Left colon (tissue), 2 donors: ENCODE measurements at regions not wholly inside any gene's neighbourhood (a gene's known extent, or its start where the extent isn't known, plus 50 kb on each side); places are given as distances from the start of the nearest gene placed in this dataset.

ENCODE experiments used
- ATAC-seq: fragments of 200-7000 bp; cut with Tn5 transposase; one replicate; pipeline ENCODE4 v1.9.1; 2020; ENCODE audit warnings: mild to moderate bottlenecking, moderate library complexity
- DNase-seq, 2 donors: peaks; one replicate each; pipeline ENCODE4 v3.0.0-alpha.2; 2020
- intact Hi-C, 2 donors: fragments of 100-400 bp; cut with DNase I in 1 of 2; cut with micrococcal nuclease in 1 of 2; formaldehyde crosslinking; loops; one replicate each; pipeline versions ENCODE4 v1.11.2 to v1.14.0; 2022; cut with DNase I, micrococcal nuclease
- donor health status: DM: no; HTN: no; CAD: no.
- donor health status: DM: yes; HTN: yes; CAD: no.

- peak; percentile 70 for ATAC-seq
- intact Hi-C loops, result no loop called here
- no peak for DNase-seq
These were observed 339.3 kb downstream of the HRH4 start for GRCh38 chr18:24799720-24800119.

GRCh38 chr18:24801001-24801400 is 340.6 kb downstream of the HRH4 start:
- intact Hi-C loops, result no loop called here
- no peak for ATAC-seq

GRCh38 chr18:24802456-24802855 is 342.0 kb downstream of the HRH4 start:
- DNase-seq (peak; percentile 40 to 68), ATAC-seq (peak; percentile 85)

More at GRCh38 chr18:24801001-24801400, 340.6 kb downstream of the HRH4 start:
- no peak for DNase-seq

GRCh38 chr18:24805156-24805555 is 344.7 kb downstream of the HRH4 start:
- DNase-seq (peak; percentile 21 to 41), ATAC-seq (peak; percentile 51)
- intact Hi-C loops, result no loop called here

More at GRCh38 chr18:24802456-24802855, 342.0 kb downstream of the HRH4 start:
- intact Hi-C loops, result no loop called here

- intact Hi-C loops, result no loop called here
- DNase-seq (peak; percentile 49 to 59), ATAC-seq (peak; percentile 87)
These were observed 348.9 kb downstream of the HRH4 start for GRCh38 chr18:24809173-24809950.

GRCh38 chr18:24810561-24811305 is 350.3 kb downstream of the HRH4 start:
- peak; percentile 71 for ATAC-seq

GRCh38 chr18:24811950-24812681 is 351.7 kb downstream of the HRH4 start:
- intact Hi-C loops, result no loop called here
- ATAC-seq (no peak), DNase-seq (peak in 1 of 2 donors; percentile 23)

More at GRCh38 chr18:24810561-24811305, 350.3 kb downstream of the HRH4 start:
- peak; percentile 73 to 80 for DNase-seq
- intact Hi-C loops, result no loop called here

- intact Hi-C loops, result no loop called here
- no peak for ATAC-seq
- DNase-seq, result no peak
These were observed 354.1 kb downstream of the HRH4 start for GRCh38 chr18:24814521-24814920.

- intact Hi-C loops, result no loop called here
- ATAC-seq, result no peak
- no peak for DNase-seq
These were observed 356.7 kb downstream of the HRH4 start for GRCh38 chr18:24817150-24817549.

GRCh38 chr18:24817587-24818371 is 357.3 kb downstream of the HRH4 start:
- no peak for ATAC-seq
- intact Hi-C loops, result no loop called here

GRCh38 chr18:24818441-24818840 is 358.0 kb downstream of the HRH4 start:
- intact Hi-C loops, result no loop called here
- ATAC-seq (no peak), DNase-seq (no peak)

More at GRCh38 chr18:24817587-24818371, 357.3 kb downstream of the HRH4 start:
- DNase-seq, result no peak

GRCh38 chr18:24819141-24819890 is 358.9 kb downstream of the HRH4 start:
- intact Hi-C loops, result no loop called here
- DNase-seq (no peak), ATAC-seq (no peak)

GRCh38 chr18:24825397-24825796 is 365.0 kb downstream of the HRH4 start:
- ATAC-seq, result no peak
- no peak for DNase-seq
- intact Hi-C loops, result no loop called here

GRCh38 chr18:24826605-24827004 is 366.2 kb downstream of the HRH4 start:
- intact Hi-C loops, result no loop called here
- ATAC-seq (no peak), DNase-seq (no peak)

GRCh38 chr18:24827501-24827900 is 367.1 kb downstream of the HRH4 start:
- ATAC-seq, result no peak
- intact Hi-C loops, result no loop called here
- DNase-seq, result no peak

- ATAC-seq (no peak), DNase-seq (no peak)
- intact Hi-C loops, result no loop called here
These were observed 370.6 kb downstream of the HRH4 start for GRCh38 chr18:24831081-24831480.

GRCh38 chr18:24831871-24832665 is 371.6 kb downstream of the HRH4 start:
- DNase-seq (no peak), ATAC-seq (no peak)
- intact Hi-C loops, result no loop called here
